Activated T-helper 2 cell treated with anti-CD3 and anti-CD28 coated beads, Interferon-gamma antibody, Interleukin-2, Interleukin-4, amounts not matched to agents 10 μg/mL and 5 μg/mL and 100 μg/mL, durations not matched to agents 14 hours and 24 hours and 36 hours (primary cell): ENCODE measurements at regions not wholly inside any gene's neighbourhood (a gene's known extent, or its start where the extent isn't known, plus 50 kb on each side); places are given as distances from the start of the nearest gene placed in this dataset.

Source experiments
- DNase-seq: peaks from one replicate; pipeline ENCODE4 v3.0.0; 2021; ENCODE audit warnings: low spot score
- H3K27ac Mint-ChIP-seq: one replicate; pipeline ENCODE4 v1.8.0; 2021; ENCODE audit warnings: mixed read lengths
- H3K27me3 Mint-ChIP-seq: one replicate; pipeline ENCODE4 v1.8.0; 2021; ENCODE audit warnings: low read depth, mixed read lengths
- H3K36me3 Mint-ChIP-seq: one replicate; pipeline ENCODE4 v1.8.0; 2021; ENCODE audit warnings: low read depth, mixed read lengths
- H3K4me1 Mint-ChIP-seq: one replicate; pipeline ENCODE4 v1.8.0; 2021; ENCODE audit warnings: low read depth, mixed read lengths
- H3K4me3 Mint-ChIP-seq: one replicate; pipeline ENCODE4 v1.8.0; 2021; ENCODE audit warnings: low read depth, mild to moderate bottlenecking, moderate library complexity, mixed read lengths
- H3K9me3 Mint-ChIP-seq: one replicate; pipeline ENCODE4 v1.8.0; 2021; ENCODE audit warnings: mixed read lengths
- intact Hi-C: fragments of 100-400 bp; cut with micrococcal nuclease; formaldehyde crosslinking; loops from one replicate; pipeline ENCODE4 v1.15.1; 2023

GRCh38 chr13:40130871-40131636 lies 475.6 kb downstream of the COG6 start:
- Mint-ChIP-seq H3K9me3 (peaks cover 25% of the 10 kb centered on the region), H3K27me3 (no peaks in the 10 kb centered on the region), H3K36me3 (peaks cover 13% of the 10 kb centered on the region), H3K4me1 (peaks cover 28% of the 10 kb centered on the region), H3K4me3 (no peak overlapping the region), H3K27ac (no peak overlapping the region)
- DNase-seq = no peak
- intact Hi-C loops = no loop called here

- H3K27ac Mint-ChIP-seq = peak overlapping the region; percentile 29
- peaks cover 13% of the 10 kb centered on the region for H3K36me3 Mint-ChIP-seq
- no peaks in the 10 kb centered on the region for H3K27me3 Mint-ChIP-seq
- intact Hi-C loops = loop anchor here (2.0 kb wide), 2 partner anchors 15 to 29 kb away; no protein-coding TSS in a partner anchor
- H3K4me1 Mint-ChIP-seq = peaks cover 21% of the 10 kb centered on the region
- no peak for DNase-seq
- H3K4me3 Mint-ChIP-seq = no peak overlapping the region
- H3K9me3 Mint-ChIP-seq = peaks cover 25% of the 10 kb centered on the region
Observed at GRCh38 chr13:40132249-40132648, 476.8 kb downstream of the COG6 start.

- Mint-ChIP-seq H3K9me3 (peaks cover 5% of the 10 kb centered on the region), H3K27me3 (no peaks in the 10 kb centered on the region), H3K27ac (peak overlapping the region; percentile 0), H3K36me3 (no peaks in the 10 kb centered on the region), H3K4me1 (peaks cover 13% of the 10 kb centered on the region), H3K4me3 (no peak overlapping the region)
- DNase-seq = no peak
- intact Hi-C loops = no loop called here
Observed at GRCh38 chr13:40136896-40137295, 481.4 kb downstream of the COG6 start.

GRCh38 chr13:40137400-40137799 lies 481.9 kb downstream of the COG6 start:
- Mint-ChIP-seq H3K4me3 (no peak overlapping the region), H3K9me3 (no peaks in the 10 kb centered on the region), H3K27ac (peak overlapping the region; percentile 0), H3K27me3 (no peaks in the 10 kb centered on the region), H3K36me3 (no peaks in the 10 kb centered on the region), H3K4me1 (peaks cover 10% of the 10 kb centered on the region)
- no peak for DNase-seq
- intact Hi-C loops = no loop called here

GRCh38 chr13:40139896-40140520 lies 484.5 kb downstream of the COG6 start:
- no peak overlapping the region for H3K4me3 Mint-ChIP-seq
- H3K36me3 Mint-ChIP-seq = no peaks in the 10 kb centered on the region
- no peaks in the 10 kb centered on the region for H3K27me3 Mint-ChIP-seq
- no peak for DNase-seq
- H3K4me1 Mint-ChIP-seq = peaks cover 9% of the 10 kb centered on the region
- intact Hi-C loops = no loop called here
- no peak overlapping the region for H3K27ac Mint-ChIP-seq
- no peaks in the 10 kb centered on the region for H3K9me3 Mint-ChIP-seq

- Mint-ChIP-seq H3K36me3 (no peaks in the 10 kb centered on the region), H3K27me3 (no peaks in the 10 kb centered on the region), H3K4me3 (no peak overlapping the region), H3K27ac (no peak overlapping the region), H3K4me1 (peaks cover 23% of the 10 kb centered on the region), H3K9me3 (no peaks in the 10 kb centered on the region)
- DNase-seq = no peak
- intact Hi-C loops = no loop called here
Observed at GRCh38 chr13:40141859-40142555, 486.5 kb downstream of the COG6 start.

- no peak overlapping the region for H3K27ac Mint-ChIP-seq
- H3K36me3 Mint-ChIP-seq = no peaks in the 10 kb centered on the region
- no peaks in the 10 kb centered on the region for H3K27me3 Mint-ChIP-seq
- peaks cover 28% of the 10 kb centered on the region for H3K4me1 Mint-ChIP-seq
- no peaks in the 10 kb centered on the region for H3K9me3 Mint-ChIP-seq
- intact Hi-C loops = no loop called here
- no peak for DNase-seq
- no peak overlapping the region for H3K4me3 Mint-ChIP-seq
Observed at GRCh38 chr13:40143106-40143505, 487.6 kb downstream of the COG6 start.

GRCh38 chr13:40143559-40143958 lies 488.1 kb downstream of the COG6 start:
- Mint-ChIP-seq H3K27ac (no peak overlapping the region), H3K9me3 (no peaks in the 10 kb centered on the region), H3K36me3 (no peaks in the 10 kb centered on the region), H3K4me3 (no peak overlapping the region), H3K27me3 (no peaks in the 10 kb centered on the region), H3K4me1 (peaks cover 33% of the 10 kb centered on the region)
- DNase-seq = no peak
- intact Hi-C loops = no loop called here

- no peak overlapping the region for H3K4me3 Mint-ChIP-seq
Observed at GRCh38 chr13:40145139-40145538, 489.7 kb downstream of the COG6 start.

GRCh38 chr13:40146063-40146462 lies 490.6 kb downstream of the COG6 start:
- Mint-ChIP-seq H3K4me1 (peaks cover 43% of the 10 kb centered on the region), H3K4me3 (no peak overlapping the region), H3K9me3 (no peaks in the 10 kb centered on the region), H3K27me3 (no peaks in the 10 kb centered on the region), H3K27ac (no peak overlapping the region), H3K36me3 (no peaks in the 10 kb centered on the region)
- intact Hi-C loops = loop anchor here (5.0 kb wide), 2 partner anchors 79 to 119 kb away; no protein-coding TSS in a partner anchor
- DNase-seq = no peak

More at GRCh38 chr13:40145139-40145538, 489.7 kb downstream of the COG6 start:
- no peak for DNase-seq
- intact Hi-C loops = loop anchor here (5.0 kb wide), 2 partner anchors 78 to 118 kb away; no protein-coding TSS in a partner anchor
- Mint-ChIP-seq H3K9me3 (no peaks in the 10 kb centered on the region), H3K27ac (no peak overlapping the region), H3K36me3 (no peaks in the 10 kb centered on the region), H3K27me3 (no peaks in the 10 kb centered on the region), H3K4me1 (peaks cover 43% of the 10 kb centered on the region)

- intact Hi-C loops = loop anchor here (5.0 kb wide), 2 partner anchors 79 to 119 kb away; no protein-coding TSS in a partner anchor
- no peaks in the 10 kb centered on the region for H3K9me3 Mint-ChIP-seq
- no peak overlapping the region for H3K27ac Mint-ChIP-seq
- H3K4me1 Mint-ChIP-seq = peaks cover 43% of the 10 kb centered on the region
- H3K27me3 Mint-ChIP-seq = no peaks in the 10 kb centered on the region
- no peak for DNase-seq
- no peak overlapping the region for H3K4me3 Mint-ChIP-seq
- H3K36me3 Mint-ChIP-seq = no peaks in the 10 kb centered on the region
Observed at GRCh38 chr13:40146611-40147117, 491.2 kb downstream of the COG6 start.

- intact Hi-C loops = loop anchor here (2.0 to 5.0 kb wide), 4 partner anchors 23 to 121 kb away; no protein-coding TSS in a partner anchor
- Mint-ChIP-seq H3K27me3 (no peaks in the 10 kb centered on the region), H3K4me1 (peaks cover 54% of the 10 kb centered on the region), H3K4me3 (no peak overlapping the region), H3K27ac (peak overlapping the region; percentile 15), H3K9me3 (no peaks in the 10 kb centered on the region), H3K36me3 (no peaks in the 10 kb centered on the region)
- DNase-seq = no peak
Observed at GRCh38 chr13:40148101-40148500, 492.6 kb downstream of the COG6 start.
